ENCODE measurements at regions not wholly inside any gene's neighbourhood (a gene's known extent, or its start where the extent isn't known, plus 50 kb on each side); places are given as distances from the start of the nearest gene placed in this dataset.
"Not testable (repeated sequence)": the region's sequence is repeated elsewhere in the genome, so short reads cannot be mapped to it uniquely, and the experiment has no call there.

- in situ Hi-C loops (cut with HindIII; ENCODE audit: low pct_unique_long_range_greater_than_20kb, low sequenced_read_pairs), result no loop called here
- peak; percentile 97 for DNase-seq (ENCODE audit: low read depth)
Measured at GRCh38 chr10:42690449-42691360, 52.3 kb upstream of the ZNF33B start.

GRCh38 chr10:42691361-42692120 is 53.2 kb upstream of the ZNF33B start:
- DNase-seq (ENCODE audit: low read depth), result peak; percentile 100
- in situ Hi-C loops (cut with HindIII; ENCODE audit: low pct_unique_long_range_greater_than_20kb, low sequenced_read_pairs), result no loop called here

DNA sequence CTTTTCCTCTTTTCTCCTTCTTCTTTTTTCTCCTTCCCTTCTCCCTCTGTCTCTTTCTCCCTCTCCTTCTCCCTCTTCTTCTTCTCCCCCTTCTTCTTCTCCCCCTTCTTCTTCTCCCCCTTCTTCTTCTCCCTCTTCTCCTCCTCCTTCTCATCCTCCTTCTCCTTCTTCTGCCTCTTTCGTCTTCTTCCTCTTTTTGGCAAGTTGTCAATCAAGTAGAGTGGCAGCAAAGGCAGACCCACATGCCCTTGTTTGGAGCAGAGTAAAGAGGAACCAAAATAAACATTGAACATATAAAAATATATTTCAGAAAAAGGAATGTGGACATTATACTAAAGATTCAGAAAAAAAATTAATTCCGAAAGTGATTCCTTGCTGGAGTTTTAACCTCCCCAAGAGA is 59.6 kb upstream of the ZNF33B start:
- in situ Hi-C loops (cut with HindIII; ENCODE audit: low pct_unique_long_range_greater_than_20kb, low sequenced_read_pairs), result no loop called here

GRCh38 chr10:42707234-42707633 is 68.9 kb upstream of the ZNF33B start:
- in situ Hi-C loops (cut with HindIII; ENCODE audit: low pct_unique_long_range_greater_than_20kb, low sequenced_read_pairs), result no loop called here
- DNase-seq (ENCODE audit: low read depth), result no peak

More for the DNA sequence above, 59.6 kb upstream of the ZNF33B start:
- no peak for DNase-seq (ENCODE audit: low read depth)

DNA sequence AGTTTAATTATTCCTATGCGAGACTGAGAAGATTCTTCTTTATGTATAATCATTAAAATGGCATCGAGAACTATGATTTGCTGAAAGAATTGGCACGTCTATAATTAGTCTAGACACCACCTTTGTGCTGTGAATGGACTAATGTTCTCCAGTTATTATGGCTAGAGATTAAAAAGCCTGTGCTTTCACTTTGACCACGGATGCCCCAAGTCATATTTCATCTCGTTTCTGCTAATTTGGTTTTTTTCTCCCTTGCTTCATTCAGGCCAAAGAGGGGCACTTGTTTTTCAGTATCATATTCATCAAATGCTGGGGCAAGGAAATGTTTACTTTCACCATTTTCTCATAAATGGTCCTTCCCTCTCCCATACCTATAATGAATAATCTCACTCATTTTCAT is 63.3 kb upstream of the BMS1 start:
- in situ Hi-C loops (cut with HindIII; ENCODE audit: low pct_unique_long_range_greater_than_20kb, low sequenced_read_pairs); DNase-seq (ENCODE audit: low read depth): not testable (repeated sequence)

DNA sequence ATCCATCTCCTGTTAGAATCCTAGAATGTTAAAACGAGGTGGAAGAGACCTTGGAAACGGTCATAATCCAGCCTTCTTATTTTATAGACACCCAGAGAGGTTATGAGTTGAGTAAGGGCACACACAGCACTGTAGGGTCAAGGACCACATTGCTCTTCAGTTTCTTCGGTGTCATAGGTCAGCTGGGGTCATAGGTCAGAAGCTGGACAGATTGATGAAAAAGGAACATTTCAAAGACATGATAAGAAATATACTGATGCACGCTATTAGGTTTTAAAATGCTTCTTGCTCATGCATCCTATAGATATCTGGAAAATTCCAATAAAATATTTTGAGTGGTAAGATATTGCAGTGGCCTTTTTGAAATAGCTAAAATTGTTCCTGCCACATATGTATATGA is 60.0 kb upstream of the BMS1 start:
- in situ Hi-C loops (cut with HindIII; ENCODE audit: low pct_unique_long_range_greater_than_20kb, low sequenced_read_pairs), result no loop called here

DNA sequence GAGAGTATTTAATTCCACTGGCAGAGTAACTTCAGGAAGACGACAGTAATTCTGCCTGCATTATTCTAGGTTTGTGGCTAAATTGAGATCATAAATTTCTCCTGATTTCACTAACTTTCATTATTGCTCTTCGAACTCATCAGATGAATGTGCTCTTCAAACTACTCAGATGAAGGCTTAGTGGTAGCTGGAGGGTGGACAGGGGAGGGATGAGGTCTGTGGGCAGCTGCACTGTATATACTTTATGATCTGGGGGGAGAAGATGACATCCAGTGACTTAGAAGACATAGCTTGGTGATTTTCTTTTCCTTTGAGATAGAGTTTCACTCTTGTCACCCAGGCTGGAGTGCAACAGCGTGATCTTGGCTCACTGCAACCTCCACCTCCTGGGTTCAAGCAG is 59.0 kb upstream of the BMS1 start:
- in situ Hi-C loops (cut with HindIII; ENCODE audit: low pct_unique_long_range_greater_than_20kb, low sequenced_read_pairs); DNase-seq (ENCODE audit: low read depth): not testable (repeated sequence)

More for the DNA sequence above, 60.0 kb upstream of the BMS1 start:
- no peak for DNase-seq (ENCODE audit: low read depth)

- in situ Hi-C loops (cut with HindIII; ENCODE audit: low pct_unique_long_range_greater_than_20kb, low sequenced_read_pairs); DNase-seq (ENCODE audit: low read depth): not testable (repeated sequence)
Measured at GRCh38 chr10:42724660-42725059, 57.9 kb upstream of the BMS1 start.

DNA sequence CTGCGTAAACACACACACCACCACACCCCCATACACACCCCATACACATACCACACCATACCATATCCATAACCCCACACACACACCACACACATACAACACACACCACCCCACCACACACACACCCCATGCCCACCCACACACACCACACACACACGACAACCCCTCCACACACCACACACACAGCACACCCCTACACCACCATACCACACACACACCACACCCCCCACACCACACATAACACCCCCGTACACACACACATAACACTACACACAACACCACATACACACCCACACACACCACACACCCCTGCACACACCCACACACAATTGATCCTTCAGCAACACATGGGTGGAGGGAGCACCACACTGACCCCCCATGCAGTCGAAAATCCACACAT is 50.3 kb upstream of the BMS1 start:
- no peak for DNase-seq (ENCODE audit: low read depth)
- in situ Hi-C loops (cut with HindIII; ENCODE audit: low pct_unique_long_range_greater_than_20kb, low sequenced_read_pairs), result no loop called here

Data from Caki2 (cell line).